ENCODE measurements at regions not wholly inside any gene's neighbourhood (a gene's known extent, or its start where the extent isn't known, plus 50 kb on each side); places are given as distances from the start of the nearest gene placed in this dataset.

DNA sequence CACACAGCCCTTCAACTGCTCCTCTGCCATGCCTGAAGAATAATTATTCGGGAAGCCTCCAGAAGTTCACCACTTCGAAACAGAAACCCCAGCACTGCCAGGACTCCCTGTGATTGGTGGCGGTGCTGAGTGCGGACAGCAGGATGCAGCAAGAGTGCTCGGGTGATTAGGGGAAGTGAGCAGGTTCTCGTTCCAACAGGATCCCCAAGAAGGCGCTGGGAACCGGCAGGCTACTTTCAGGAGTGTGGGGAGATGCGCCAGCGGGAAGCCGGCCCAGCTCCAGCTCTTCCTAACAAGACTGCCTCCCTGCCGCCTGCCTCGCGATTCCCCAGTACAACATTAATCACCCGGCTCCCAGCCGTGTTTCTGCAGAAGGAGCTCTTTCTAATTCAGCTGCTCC is 630.2 kb downstream of the BRD1 start:
- TF ChIP-seq CTCF (IDR thresholded peaks at IDR 0.05 in 8 of 11, conservative IDR thresholded peaks at IDR 0.05 in 3 of 11) (no peak), POLR2A (IDR thresholded peaks at IDR 0.05) (no peak)

Data from spleen (tissue), 7 donors.